ENCODE measurements at regions not wholly inside any gene's neighbourhood (a gene's known extent, or its start where the extent isn't known, plus 50 kb on each side); places are given as distances from the start of the nearest gene placed in this dataset.

- TF ChIP-seq CTCF (IDR thresholded peaks at IDR 0.05) = no peak
- TF ChIP-seq POLR2AphosphoS5 (IDR thresholded peaks at IDR 0.05) = no peak
Observed at GRCh38 chr16:80375973-80376372, 164.8 kb upstream of the DYNLRB2 start.
